GM12892 (cell line): ENCODE measurements at regions not wholly inside any gene's neighbourhood (a gene's known extent, or its start where the extent isn't known, plus 50 kb on each side); places are given as distances from the start of the nearest gene placed in this dataset.

Source experiments
- DNase-seq: peaks from one replicate; pipeline ENCODE4 v3.0.0; 2011; ENCODE audit not compliant: insufficient read length
- FAIRE-seq: peaks from 2 replicates; lab custom pipeline; 2011; peaks lifted over from hg19 to GRCh38; lab: Jason Lieb, UNC
- POLR2A ChIP-seq: IDR thresholded peaks from 2 replicates; pipeline ENCODE4 v1.6.1; 2011; ENCODE audit warnings: low read depth, low read length, control low read depth
- POLR2AphosphoS5 ChIP-seq: IDR thresholded peaks from 2 replicates; pipeline ENCODE4 v1.6.1; 2011; ENCODE audit warnings: low read depth, low read length, control low read depth
- TAF1 ChIP-seq: IDR thresholded peaks from 2 replicates; pipeline ENCODE4 v1.6.1; 2011; ENCODE audit warnings: low read depth, mild to moderate bottlenecking, control low read depth, low read length, borderline replicate concordance

DNA sequence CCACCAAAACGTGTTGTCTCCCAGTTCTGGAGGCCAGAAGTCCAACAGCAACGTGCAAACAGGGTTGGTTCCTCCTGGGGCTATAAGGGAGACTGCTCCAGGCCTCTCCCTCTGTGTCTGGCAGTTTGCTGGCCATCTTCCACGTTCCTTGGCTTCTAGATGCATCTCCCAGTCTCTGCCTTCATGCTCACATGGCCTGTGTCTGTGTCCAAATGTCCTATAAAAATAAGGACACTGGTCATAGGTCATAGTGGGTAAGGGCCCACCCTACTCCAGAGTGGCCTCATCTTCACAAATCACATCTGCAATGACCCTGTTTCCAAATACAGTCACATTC is 69.4 kb upstream of the TAF1B start:
- no peak for DNase-seq
- TF ChIP-seq POLR2AphosphoS5 (no peak), TAF1 (no peak), POLR2A (no peak)
- no peak for FAIRE-seq

DNA sequence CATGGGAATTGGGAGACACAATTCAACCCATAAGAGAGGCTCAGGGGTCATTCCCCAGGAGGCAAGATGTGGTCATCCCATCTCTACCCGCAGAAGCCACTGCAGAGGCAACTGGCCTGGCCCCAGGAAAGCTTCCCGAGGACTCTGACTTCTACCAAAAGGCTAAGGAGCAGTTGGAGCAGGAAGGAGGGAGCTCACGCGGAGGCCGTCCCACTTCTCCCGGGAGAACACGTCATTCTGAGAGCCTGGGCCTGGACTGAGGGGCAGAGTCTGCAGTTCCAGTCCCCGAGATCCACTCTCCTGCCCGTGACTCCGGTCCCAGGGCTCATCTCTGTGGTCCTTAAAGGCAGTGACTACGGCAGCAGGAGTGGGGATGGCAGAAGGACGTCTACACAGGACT is 69.0 kb upstream of the TAF1B start:
- DNase-seq = no peak
- TF ChIP-seq TAF1 (no peak), POLR2AphosphoS5 (no peak), POLR2A (no peak)
- FAIRE-seq = no peak

DNA sequence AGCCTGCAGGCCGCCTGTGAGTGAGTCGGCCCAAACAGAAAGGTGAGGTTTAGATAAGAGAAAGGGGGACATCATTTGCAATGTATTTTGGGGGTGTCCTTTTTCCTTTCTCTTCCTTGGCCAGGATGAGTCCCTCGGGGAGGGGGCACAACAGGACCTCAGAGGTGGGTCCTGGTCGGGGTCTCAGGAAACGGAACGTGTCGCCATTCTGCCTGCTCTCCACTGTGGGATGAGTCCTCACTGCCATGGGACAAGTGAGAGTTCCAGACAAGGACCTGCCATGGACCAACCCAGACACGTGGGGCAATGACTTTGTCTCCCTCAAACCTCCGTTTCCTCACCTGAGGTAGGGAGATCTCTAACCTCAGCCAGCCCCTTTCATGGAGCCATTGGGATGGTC is 67.9 kb upstream of the TAF1B start:
- TF ChIP-seq TAF1 = no peak
- TF ChIP-seq POLR2A = no peak
- TF ChIP-seq POLR2AphosphoS5 = no peak
- no peak for FAIRE-seq

DNA sequence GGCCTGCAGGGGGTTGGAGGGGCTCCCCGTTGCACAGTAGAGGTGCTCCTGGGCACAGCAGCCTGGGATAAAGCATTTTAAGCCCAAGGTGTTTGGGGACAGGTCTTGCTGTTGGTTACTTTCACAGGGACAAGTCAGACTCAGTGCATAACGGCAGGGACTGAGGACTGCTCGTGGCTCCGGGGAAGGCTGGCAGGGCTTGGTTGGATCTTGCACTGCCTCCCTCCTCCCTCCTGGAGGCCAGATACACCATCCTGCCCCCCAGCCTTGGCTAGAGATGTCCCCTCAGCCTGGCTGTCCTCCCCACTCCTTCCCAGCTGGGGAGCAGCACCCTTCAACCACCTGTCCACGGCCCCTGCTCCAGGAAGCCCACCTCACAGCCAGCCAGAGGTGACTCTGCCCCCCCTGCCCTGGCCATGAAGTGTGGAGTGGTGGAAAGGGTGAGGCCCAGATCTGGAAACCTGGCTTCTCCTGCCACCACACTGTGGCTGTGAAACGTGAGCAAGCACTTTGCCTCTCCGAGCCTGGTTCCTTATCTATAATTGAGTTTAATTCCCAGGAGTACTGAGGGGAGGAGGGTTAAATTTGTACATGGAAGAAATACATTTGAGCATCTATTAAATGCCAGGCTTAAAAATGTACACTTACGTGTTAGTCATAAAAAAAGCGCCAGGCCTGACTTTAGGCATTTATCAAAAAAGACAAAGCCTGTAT is 67.1 kb upstream of the TAF1B start:
- DNase-seq (no peak), FAIRE-seq (no peak)
- TF ChIP-seq POLR2AphosphoS5 (no peak), TAF1 (no peak), POLR2A (no peak)

More for the DNA sequence above, 67.9 kb upstream of the TAF1B start:
- no peak for DNase-seq

DNA sequence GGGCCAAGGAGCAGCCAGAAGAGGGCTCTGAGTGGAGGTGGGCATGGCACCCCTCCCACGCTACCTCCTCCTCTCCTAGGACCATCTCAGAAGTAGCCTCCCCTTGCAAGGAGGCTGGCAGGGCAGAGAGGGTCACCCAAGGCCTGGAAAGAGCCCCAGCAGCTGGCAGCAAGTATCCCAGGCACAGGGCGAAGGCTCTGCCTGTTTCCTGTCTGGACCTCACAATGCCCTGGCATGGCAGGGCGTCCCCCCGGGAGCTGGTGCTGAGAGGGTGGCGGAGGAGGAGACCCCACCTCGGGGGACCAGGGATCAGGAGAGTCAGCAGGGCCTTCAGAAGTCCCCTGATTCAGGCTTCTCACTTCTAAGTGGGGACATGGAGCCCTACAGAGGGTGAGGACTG is 66.2 kb upstream of the TAF1B start:
- FAIRE-seq (no peak), DNase-seq (no peak)
- TF ChIP-seq POLR2A = no peak
- TF ChIP-seq POLR2AphosphoS5 = no peak
- TF ChIP-seq TAF1 = no peak

DNA sequence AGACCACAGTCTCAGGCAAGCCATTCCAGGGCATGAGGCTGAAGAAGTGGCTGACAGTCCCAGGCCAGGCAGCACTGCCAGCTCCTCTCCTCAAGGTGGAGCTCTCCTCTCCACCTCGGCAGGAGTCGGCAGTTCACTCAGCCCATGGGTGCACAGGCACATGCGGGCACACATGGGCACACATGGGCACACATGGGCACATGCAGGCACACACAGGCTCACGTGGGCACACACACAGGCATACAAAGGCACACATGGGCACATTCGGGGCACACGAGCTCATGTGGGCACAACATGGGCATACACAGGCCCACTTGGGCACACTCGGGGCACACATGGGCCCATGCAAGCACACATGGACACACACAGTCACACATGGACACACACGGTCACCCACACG is 65.3 kb upstream of the TAF1B start:
- no peak for DNase-seq
- FAIRE-seq = no peak

DNA sequence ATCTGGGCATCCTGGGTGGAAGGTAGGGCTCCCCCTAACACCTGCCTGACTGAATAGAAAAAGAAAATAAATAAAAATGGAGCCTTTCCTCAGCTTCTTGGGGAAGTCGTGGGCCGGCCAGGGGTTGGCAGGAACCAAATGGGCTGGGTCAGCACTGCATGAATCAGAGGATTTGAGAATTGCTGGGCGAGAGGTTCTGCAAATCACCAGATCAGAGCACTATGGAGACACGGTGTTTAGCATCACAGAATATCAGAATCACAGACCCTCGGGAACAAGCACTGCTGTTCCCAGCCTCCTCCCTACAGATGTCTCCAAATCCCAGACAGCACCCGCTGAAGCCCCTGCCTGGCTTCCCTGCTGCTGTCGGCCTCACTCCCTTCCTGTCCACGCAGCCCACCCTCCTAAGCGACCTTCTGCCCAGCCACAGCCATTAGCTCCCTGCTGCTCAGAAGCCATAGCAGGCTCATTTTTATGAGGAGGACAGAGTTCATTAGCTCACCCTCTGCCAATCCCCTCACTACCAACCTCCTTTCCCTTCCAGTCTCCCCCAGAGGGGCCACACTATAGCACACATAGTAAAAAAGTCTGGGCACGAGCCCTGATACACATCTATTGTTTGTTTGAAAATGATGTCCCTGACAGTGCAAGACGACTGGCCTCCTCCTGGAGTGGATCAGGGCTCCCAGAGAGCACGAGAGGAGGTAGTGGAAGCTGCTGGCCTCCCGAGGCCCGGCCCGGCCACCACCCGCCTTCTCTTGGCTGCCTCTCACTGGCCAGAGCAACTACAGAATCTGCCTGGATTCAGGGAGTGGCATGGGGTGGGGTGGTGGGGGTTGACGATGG is 64.6 kb upstream of the TAF1B start:
- FAIRE-seq (no peak), DNase-seq (no peak)

More for the DNA sequence above, 65.3 kb upstream of the TAF1B start:
- TF ChIP-seq POLR2A (no peak), POLR2AphosphoS5 (no peak), TAF1 (no peak)

DNA sequence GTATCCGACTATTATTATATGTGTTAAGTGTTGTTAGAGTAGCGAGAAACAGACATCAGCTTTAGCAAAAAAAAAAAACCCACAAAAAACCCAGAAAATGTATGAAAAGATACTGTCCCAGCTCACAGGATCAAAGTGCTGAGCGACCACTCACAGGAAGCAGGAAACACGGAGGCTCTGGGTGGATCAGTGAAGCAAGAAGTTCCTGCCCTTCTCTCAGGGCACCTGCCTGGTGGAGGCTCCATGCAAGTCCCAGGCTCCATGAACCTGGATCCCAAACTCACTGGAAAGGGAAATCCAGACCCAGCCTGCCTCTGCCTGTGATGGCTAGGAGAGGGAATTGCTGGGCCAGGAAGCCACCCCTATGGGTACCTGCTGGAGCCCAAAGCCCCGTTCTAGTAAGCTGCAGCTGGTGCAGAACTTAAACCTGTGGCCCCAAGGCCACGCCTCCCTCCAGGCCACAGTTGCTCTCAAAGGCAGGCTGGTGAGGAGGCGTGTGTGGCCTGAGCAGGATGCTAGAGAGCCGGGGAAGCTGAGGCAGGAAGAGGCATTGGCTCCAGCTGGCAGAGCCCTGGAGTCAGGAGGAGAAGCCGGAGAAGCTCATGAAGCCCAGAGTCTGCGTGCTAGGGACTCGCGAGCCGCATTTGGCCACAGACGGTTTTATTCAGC is 63.5 kb upstream of the TAF1B start:
- DNase-seq (no peak), FAIRE-seq (peak; percentile 14)
- TF ChIP-seq TAF1 (no peak), POLR2A (no peak; the same call in 1 of the 2 replicates), POLR2AphosphoS5 (no peak)

More for the DNA sequence above, 64.6 kb upstream of the TAF1B start:
- TF ChIP-seq POLR2A = no peak

DNA sequence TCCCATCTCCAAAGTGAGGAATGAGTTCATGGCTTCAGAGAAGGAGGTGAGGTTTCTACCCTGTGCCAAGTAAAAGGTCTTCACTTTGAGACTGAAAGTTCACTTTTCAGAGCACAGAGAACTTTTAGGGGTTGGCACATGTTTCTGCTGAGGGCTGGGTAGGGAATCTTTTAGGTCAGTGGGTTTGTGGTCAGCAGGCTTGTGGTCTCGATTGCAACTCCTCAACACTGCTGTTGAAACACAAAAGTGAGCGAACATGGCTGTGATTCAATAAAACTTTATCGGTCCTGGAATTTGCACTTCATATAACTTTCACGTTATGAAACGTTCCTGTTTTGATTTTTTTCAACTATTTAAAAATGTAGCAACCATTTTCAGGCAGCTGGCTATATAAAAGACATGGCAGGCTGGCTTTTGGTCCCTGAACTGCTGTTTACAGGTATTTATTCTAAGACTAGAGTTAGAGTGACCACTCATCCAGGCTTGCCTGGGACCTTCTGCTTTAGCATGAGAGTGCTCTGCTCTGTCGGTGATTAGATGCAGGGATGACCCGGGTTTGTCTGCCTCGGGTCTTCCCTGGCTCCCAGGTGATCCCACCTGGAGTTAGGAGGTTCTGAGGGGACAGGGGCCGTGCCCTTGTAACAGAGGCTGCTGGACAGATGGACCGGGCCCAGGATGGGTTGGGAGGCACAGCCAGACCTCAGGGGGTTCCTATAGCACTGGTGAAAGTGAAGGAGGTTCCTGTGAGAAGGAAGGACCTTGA is 62.7 kb upstream of the TAF1B start:
- FAIRE-seq (peak; percentile 67), DNase-seq (no peak)
- TF ChIP-seq TAF1 (no peak), POLR2A (no peak), POLR2AphosphoS5 (no peak)

DNA sequence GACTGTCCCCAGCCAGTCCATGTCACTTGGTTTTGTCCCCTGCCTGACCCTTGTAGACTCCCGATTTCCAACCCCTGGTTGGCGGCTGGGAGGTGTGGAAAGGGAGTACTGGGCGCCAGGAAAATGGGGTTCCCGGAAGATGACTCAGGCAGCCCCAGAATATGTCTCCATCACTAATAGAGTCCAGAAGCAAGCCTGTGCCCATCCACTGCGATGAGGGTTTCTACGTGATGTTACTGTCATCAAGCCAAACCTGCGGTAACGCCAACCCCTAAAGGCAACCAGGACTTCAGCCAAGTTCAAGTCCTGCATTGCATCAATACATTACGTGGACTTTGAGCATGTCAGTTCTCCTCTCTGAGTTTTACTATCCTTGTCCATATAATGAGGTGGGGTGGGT is 62.0 kb upstream of the TAF1B start:
- DNase-seq = no peak
- TF ChIP-seq TAF1 (no peak), POLR2A (no peak), POLR2AphosphoS5 (no peak)
- no peak for FAIRE-seq
